Endothelial cell (in vitro differentiated cells): ENCODE measurements at regions not wholly inside any gene's neighbourhood (a gene's known extent, or its start where the extent isn't known, plus 50 kb on each side); places are given as distances from the start of the nearest gene placed in this dataset.
"Not testable (repeated sequence)": the region's sequence is repeated elsewhere in the genome, so short reads cannot be mapped to it uniquely, and the experiment has no call there.

Experiments
- DNase-seq: peaks from one replicate; pipeline ENCODE4 v3.0.0; 2021; ENCODE audit warnings: low spot score
- H3K27ac Mint-ChIP-seq: one replicate; pipeline ENCODE4 v1.8.0; 2021; ENCODE audit warnings: mixed read lengths, inconsistent platforms; ENCODE audit not compliant: unreplicated experiment
- H3K27me3 Mint-ChIP-seq: one replicate; pipeline ENCODE4 v1.8.0; 2021; ENCODE audit warnings: mild to moderate bottlenecking, moderate library complexity, mixed read lengths, inconsistent platforms; ENCODE audit not compliant: unreplicated experiment
- H3K36me3 Mint-ChIP-seq: one replicate; pipeline ENCODE4 v1.8.0; 2021; ENCODE audit warnings: mild to moderate bottlenecking, low read depth, mixed read lengths, inconsistent platforms; ENCODE audit not compliant: unreplicated experiment
- H3K4me1 Mint-ChIP-seq: one replicate; pipeline ENCODE4 v1.8.0; 2021; ENCODE audit warnings: mild to moderate bottlenecking, mixed read lengths, inconsistent platforms; ENCODE audit not compliant: unreplicated experiment
- H3K4me3 Mint-ChIP-seq: one replicate; pipeline ENCODE4 v1.8.0; 2021; ENCODE audit warnings: mild to moderate bottlenecking, mixed read lengths, inconsistent platforms; ENCODE audit not compliant: unreplicated experiment
- H3K9me3 Mint-ChIP-seq: one replicate; pipeline ENCODE4 v1.8.0; 2021; ENCODE audit warnings: mixed read lengths, inconsistent platforms; ENCODE audit not compliant: unreplicated experiment
- CTCF ChIP-seq: fragments of 200-600 bp; sonication (generic); IDR thresholded peaks from one replicate; pipeline ENCODE4 v1.5.0; 2021; ENCODE audit warnings: antibody characterized with exemption; ENCODE audit not compliant: unreplicated experiment

- no peak for TF ChIP-seq CTCF
- no peak for DNase-seq
- no peaks in the 10 kb centered on the region for H3K27me3 Mint-ChIP-seq
- no peaks in the 10 kb centered on the region for H3K9me3 Mint-ChIP-seq
- no peak overlapping the region for H3K4me3 Mint-ChIP-seq
- H3K27ac Mint-ChIP-seq, result peak overlapping the region; percentile 51
- no peaks in the 10 kb centered on the region for H3K36me3 Mint-ChIP-seq
- peaks cover 28% of the 10 kb centered on the region for H3K4me1 Mint-ChIP-seq
Observed at GRCh38 chr5:18395126-18396110, 761.2 kb downstream of the TAF11L14 start.

GRCh38 chr5:18397371-18397770 lies 763.1 kb downstream of the TAF11L14 start:
- Mint-ChIP-seq H3K27ac (no peak overlapping the region), H3K4me1 (peaks cover 28% of the 10 kb centered on the region), H3K4me3 (no peak overlapping the region), H3K36me3 (no peaks in the 10 kb centered on the region), H3K27me3 (no peaks in the 10 kb centered on the region), H3K9me3 (no peaks in the 10 kb centered on the region)
- no peak for DNase-seq
- no peak for TF ChIP-seq CTCF

- Mint-ChIP-seq H3K4me3 (no peak overlapping the region), H3K9me3 (no peaks in the 10 kb centered on the region), H3K4me1 (peaks cover 28% of the 10 kb centered on the region), H3K27me3 (no peaks in the 10 kb centered on the region), H3K27ac (no peak overlapping the region), H3K36me3 (no peaks in the 10 kb centered on the region)
- DNase-seq, result no peak
- no peak for TF ChIP-seq CTCF
Observed at GRCh38 chr5:18397891-18398290, 763.6 kb downstream of the TAF11L14 start.

- DNase-seq, H3K27ac Mint-ChIP-seq, H3K9me3 Mint-ChIP-seq, H3K27me3 Mint-ChIP-seq, H3K4me3 Mint-ChIP-seq, H3K36me3 Mint-ChIP-seq: not testable (repeated sequence)
- H3K4me1 Mint-ChIP-seq, result peaks cover 15% of the 10 kb centered on the region
Observed at GRCh38 chr5:18399461-18400327, 765.4 kb downstream of the TAF11L14 start.

GRCh38 chr5:18403141-18403540 lies 768.9 kb downstream of the TAF11L14 start:
- Mint-ChIP-seq H3K27ac (no peak overlapping the region), H3K27me3 (no peaks in the 10 kb centered on the region), H3K9me3 (no peaks in the 10 kb centered on the region), H3K4me1 (no peaks in the 10 kb centered on the region), H3K36me3 (no peaks in the 10 kb centered on the region), H3K4me3 (no peak overlapping the region)
- no peak for TF ChIP-seq CTCF
- no peak for DNase-seq
